Jurkat, Clone E6-1 (cell line): ENCODE measurements at regions not wholly inside any gene's neighbourhood (a gene's known extent, or its start where the extent isn't known, plus 50 kb on each side); places are given as distances from the start of the nearest gene placed in this dataset.

Experiments used
- DNase-seq: peaks from one replicate; pipeline ENCODE4 v3.0.0-alpha.2; 2011; ENCODE audit warnings: low read depth, low spot score
- H3K4me3 ChIP-seq: 2 replicates; pipeline ENCODE4 v1.5.1; 2011; ENCODE audit warnings: mild to moderate bottlenecking, low read length, control low read depth, moderate library complexity

- no peak for DNase-seq
These were observed 154.4 kb downstream of the PLPP3 start for GRCh38 chr1:56424744-56425493.

GRCh38 chr1:56423716-56424115 lies 155.6 kb downstream of the PLPP3 start:
- no peak overlapping the region for H3K4me3 ChIP-seq
- no peak for DNase-seq

More at GRCh38 chr1:56424744-56425493, 154.4 kb downstream of the PLPP3 start:
- no peak overlapping the region for H3K4me3 ChIP-seq

- no peak for DNase-seq
- H3K4me3 ChIP-seq: no peak overlapping the region
These were observed 161.2 kb downstream of the PLPP3 start for GRCh38 chr1:56418151-56418631.

GRCh38 chr1:56417646-56418045 lies 161.7 kb downstream of the PLPP3 start:
- no peak for DNase-seq
- H3K4me3 ChIP-seq: no peak overlapping the region

GRCh38 chr1:56416495-56416894 lies 162.9 kb downstream of the PLPP3 start:
- DNase-seq: no peak
- no peak overlapping the region for H3K4me3 ChIP-seq

GRCh38 chr1:56415720-56416119 lies 163.6 kb downstream of the PLPP3 start:
- DNase-seq: no peak
- H3K4me3 ChIP-seq: no peak overlapping the region

- DNase-seq: no peak
- no peak overlapping the region for H3K4me3 ChIP-seq
These were observed 164.1 kb downstream of the PLPP3 start for GRCh38 chr1:56415258-56415657.

GRCh38 chr1:56414728-56415224 lies 164.6 kb downstream of the PLPP3 start:
- no peak for DNase-seq
- H3K4me3 ChIP-seq: no peak overlapping the region

- no peak for DNase-seq
These were observed 165.6 kb downstream of the PLPP3 start for GRCh38 chr1:56413671-56414199.

GRCh38 chr1:56411484-56412180 lies 167.7 kb downstream of the PLPP3 start:
- no peak for DNase-seq
- no peak overlapping the region for H3K4me3 ChIP-seq

More at GRCh38 chr1:56413671-56414199, 165.6 kb downstream of the PLPP3 start:
- H3K4me3 ChIP-seq: no peak overlapping the region

- DNase-seq: no peak
- H3K4me3 ChIP-seq: no peak overlapping the region
These were observed 168.3 kb downstream of the PLPP3 start for GRCh38 chr1:56411021-56411420.

GRCh38 chr1:56410405-56410804 lies 169.0 kb downstream of the PLPP3 start:
- no peak overlapping the region for H3K4me3 ChIP-seq
- DNase-seq: no peak

- H3K4me3 ChIP-seq: no peak overlapping the region
- DNase-seq: no peak
These were observed 170.2 kb downstream of the PLPP3 start for GRCh38 chr1:56409112-56409691.

GRCh38 chr1:56406821-56407220 lies 172.5 kb downstream of the PLPP3 start:
- no peak for DNase-seq
- H3K4me3 ChIP-seq: no peak overlapping the region

- H3K4me3 ChIP-seq: no peak overlapping the region
- DNase-seq: no peak
These were observed 174.8 kb downstream of the PLPP3 start for GRCh38 chr1:56404561-56405030.

GRCh38 chr1:56404066-56404465 lies 175.3 kb downstream of the PLPP3 start:
- no peak overlapping the region for H3K4me3 ChIP-seq
- DNase-seq: no peak

GRCh38 chr1:56403321-56403720 lies 176.0 kb downstream of the PLPP3 start:
- H3K4me3 ChIP-seq: no peak overlapping the region
- DNase-seq: no peak

GRCh38 chr1:56401191-56401590 lies 178.2 kb downstream of the PLPP3 start:
- DNase-seq: no peak
- H3K4me3 ChIP-seq: no peak overlapping the region

GRCh38 chr1:56400526-56400925 lies 178.8 kb downstream of the PLPP3 start:
- no peak for DNase-seq
- no peak overlapping the region for H3K4me3 ChIP-seq

GRCh38 chr1:56399795-56400194 lies 179.6 kb downstream of the PLPP3 start:
- no peak overlapping the region for H3K4me3 ChIP-seq
- DNase-seq: no peak
